AG04450 (cell line): ENCODE measurements at regions not wholly inside any gene's neighbourhood (a gene's known extent, or its start where the extent isn't known, plus 50 kb on each side); places are given as distances from the start of the nearest gene placed in this dataset.

Experiments used
- CTCF ChIA-PET: fragments of 300-600, 350-600 bp; formaldehyde crosslinking; extraction: SDS; loops from one replicate; lab custom pipeline; 2022; ENCODE audit warnings: antibody characterized with exemption, inconsistent platforms; lab: Charles Lee
- POLR2A ChIA-PET: fragments of 350-600 bp; formaldehyde crosslinking; extraction: SDS; loops from one replicate; lab custom pipeline; 2021; ENCODE audit warnings: antibody characterized with exemption, inconsistent platforms; lab: Yijun Ruan, JAX
- DNase-seq: peaks from one replicate; pipeline ENCODE4 v3.0.0-alpha.2; 2011; ENCODE audit warnings: low read depth, low spot score
- H3K27ac ChIP-seq: one replicate; pipeline ENCODE4 v1.5.1; 2012; ENCODE audit warnings: low read depth, low read length, control low read depth
- H3K27me3 ChIP-seq: one replicate; pipeline ENCODE4 v1.6.0; 2012; ENCODE audit warnings: low read length; ENCODE audit not compliant: control insufficient read depth, insufficient read depth
- H3K4me3 ChIP-seq: 2 replicates; pipeline ENCODE4 v1.5.1; 2011; ENCODE audit warnings: mild to moderate bottlenecking, low read depth, low read length, control low read depth
- H3K9me3 ChIP-seq: 2 replicates; pipeline ENCODE4 v1.5.1; 2012; ENCODE audit warnings: low read length; ENCODE audit not compliant: control insufficient read depth, insufficient read depth
- CTCF ChIP-seq: IDR thresholded peaks from 2 replicates; pipeline ENCODE4 v1.5.1; 2011; ENCODE audit warnings: low read depth, low read length, control low read depth, inconsistent platforms

GRCh38 chr7:130932088-130932487 lies 198.1 kb upstream of the KLF14 start:
- CTCF ChIA-PET = interaction anchor here (1.0 to 3.0 kb wide), 2 partner anchors 35 to 108 kb away, joined by 4 to 25 read pairs; no protein-coding TSS in a partner anchor

GRCh38 chr7:130932667-130933432 lies 198.8 kb upstream of the KLF14 start:
- ChIA-PET CTCF (interaction anchor here (3.0 kb wide), 1 partner anchor 36 kb away, joined by 25 read pairs; no protein-coding TSS in a partner anchor), POLR2A (interaction anchor here (0.7 kb wide), 1 partner anchor 28 kb away, joined by 3 read pairs; no protein-coding TSS in a partner anchor)

More at GRCh38 chr7:130932088-130932487, 198.1 kb upstream of the KLF14 start:
- no peak for TF ChIP-seq CTCF
- POLR2A ChIA-PET = no interaction called here
- H3K27ac ChIP-seq = no peak overlapping the region
- no peaks in the 10 kb centered on the region for H3K9me3 ChIP-seq
- no peak for DNase-seq
- H3K27me3 ChIP-seq = no peaks in the 10 kb centered on the region
- no peak overlapping the region for H3K4me3 ChIP-seq

GRCh38 chr7:130933919-130934318 lies 199.9 kb upstream of the KLF14 start:
- ChIA-PET POLR2A (no interaction called here), CTCF (no interaction called here)
- Histone ChIP-seq H3K27me3 (no peaks in the 10 kb centered on the region), H3K4me3 (no peak overlapping the region), H3K27ac (no peak overlapping the region), H3K9me3 (no peaks in the 10 kb centered on the region)
- no peak for DNase-seq
- TF ChIP-seq CTCF = no peak

More at GRCh38 chr7:130932667-130933432, 198.8 kb upstream of the KLF14 start:
- Histone ChIP-seq H3K4me3 (no peak overlapping the region), H3K27me3 (no peaks in the 10 kb centered on the region), H3K27ac (no peak overlapping the region), H3K9me3 (no peaks in the 10 kb centered on the region)
- no peak for DNase-seq
- no peak for TF ChIP-seq CTCF

GRCh38 chr7:130935564-130936157 lies 201.7 kb upstream of the KLF14 start:
- ChIA-PET POLR2A (interaction anchor here (1.6 kb wide), 1 partner anchor 33 kb away, joined by 5 read pairs; no protein-coding TSS in a partner anchor), CTCF (interaction anchor here (0.7 to 1.1 kb wide), 2 partner anchors 39 to 105 kb away, joined by 3 to 4 read pairs; no protein-coding TSS in a partner anchor)
- no peak for DNase-seq
- Histone ChIP-seq H3K27me3 (no peaks in the 10 kb centered on the region), H3K4me3 (no peak overlapping the region), H3K9me3 (no peaks in the 10 kb centered on the region), H3K27ac (no peak overlapping the region)
- TF ChIP-seq CTCF = no peak
